Lower lobe of right lung (tissue), 2 donors: ENCODE measurements at regions not wholly inside any gene's neighbourhood (a gene's known extent, or its start where the extent isn't known, plus 50 kb on each side); places are given as distances from the start of the nearest gene placed in this dataset.

Experiments
- ATAC-seq, 2 donors: fragments of 200-7000 bp; cut with Tn5 transposase; one replicate each; pipeline ENCODE4 v1.9.1; 2020 to 2022; ENCODE audit warnings: mild to moderate bottlenecking in 2 of 2, moderate library complexity in 2 of 2
- DNase-seq: peaks from one replicate; pipeline ENCODE4 v3.0.0-alpha.2; 2020
- H3K27ac ChIP-seq: fragments of 200-600 bp; one replicate; pipeline ENCODE4 v1.8.0; 2022
- H3K27me3 ChIP-seq: fragments of 200-600 bp; one replicate; pipeline ENCODE4 v1.8.0; 2022; ENCODE audit warnings: low read depth
- H3K36me3 ChIP-seq: fragments of 200-600 bp; one replicate; pipeline ENCODE4 v1.8.0; 2022; ENCODE audit warnings: mild to moderate bottlenecking
- H3K4me1 ChIP-seq: fragments of 200-600 bp; one replicate; pipeline ENCODE4 v1.8.0; 2022
- H3K4me3 ChIP-seq: fragments of 200-600 bp; one replicate; pipeline ENCODE4 v1.8.0; 2022; ENCODE audit warnings: mild to moderate bottlenecking
- H3K9me3 ChIP-seq: fragments of 200-600 bp; one replicate; pipeline ENCODE4 v1.8.0; 2022
- intact Hi-C: fragments of 100-400 bp; cut with DNase I; formaldehyde crosslinking; loops from one replicate; pipeline ENCODE4 v1.11.0; 2022
- TF ChIP-seq, protein P1 (sequence below): fragments of 200-600 bp; IDR thresholded peaks from one replicate; pipeline ENCODE4 v1.8.0; 2022; ENCODE audit warnings: antibody characterized with exemption, mild to moderate bottlenecking
- donor health status: DM: no; HTN: yes; CAD: no; lungs with severe emphysema.

DNA sequence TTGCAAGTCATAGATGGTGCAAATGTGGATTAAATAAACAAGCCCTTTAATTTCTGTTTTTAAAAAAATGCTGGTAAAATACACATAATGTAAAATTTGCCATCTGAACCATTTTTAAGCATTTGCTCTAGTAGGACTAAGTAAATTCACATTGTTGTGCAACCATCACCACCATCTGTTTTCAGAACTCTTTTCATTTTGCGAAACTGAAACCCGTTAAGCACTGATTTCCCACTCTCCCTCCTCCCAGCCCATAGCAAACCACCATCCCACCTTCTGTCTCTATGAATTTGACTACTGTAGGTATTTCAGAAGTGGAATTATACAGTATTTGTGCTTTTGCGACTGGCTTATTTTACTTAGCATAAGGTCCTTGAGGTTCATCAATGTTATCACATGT is 103.3 kb upstream of the CNTLN start:
- H3K36me3 ChIP-seq, result no peaks in the 10 kb centered on the region
- H3K27ac ChIP-seq, result no peak overlapping the region
- ATAC-seq (no peak), DNase-seq (no peak)
- H3K4me1 ChIP-seq, result no peaks in the 10 kb centered on the region
- no peaks in the 10 kb centered on the region for H3K27me3 ChIP-seq
- no peak overlapping the region for H3K4me3 ChIP-seq
- TF ChIP-seq, protein P1, sequence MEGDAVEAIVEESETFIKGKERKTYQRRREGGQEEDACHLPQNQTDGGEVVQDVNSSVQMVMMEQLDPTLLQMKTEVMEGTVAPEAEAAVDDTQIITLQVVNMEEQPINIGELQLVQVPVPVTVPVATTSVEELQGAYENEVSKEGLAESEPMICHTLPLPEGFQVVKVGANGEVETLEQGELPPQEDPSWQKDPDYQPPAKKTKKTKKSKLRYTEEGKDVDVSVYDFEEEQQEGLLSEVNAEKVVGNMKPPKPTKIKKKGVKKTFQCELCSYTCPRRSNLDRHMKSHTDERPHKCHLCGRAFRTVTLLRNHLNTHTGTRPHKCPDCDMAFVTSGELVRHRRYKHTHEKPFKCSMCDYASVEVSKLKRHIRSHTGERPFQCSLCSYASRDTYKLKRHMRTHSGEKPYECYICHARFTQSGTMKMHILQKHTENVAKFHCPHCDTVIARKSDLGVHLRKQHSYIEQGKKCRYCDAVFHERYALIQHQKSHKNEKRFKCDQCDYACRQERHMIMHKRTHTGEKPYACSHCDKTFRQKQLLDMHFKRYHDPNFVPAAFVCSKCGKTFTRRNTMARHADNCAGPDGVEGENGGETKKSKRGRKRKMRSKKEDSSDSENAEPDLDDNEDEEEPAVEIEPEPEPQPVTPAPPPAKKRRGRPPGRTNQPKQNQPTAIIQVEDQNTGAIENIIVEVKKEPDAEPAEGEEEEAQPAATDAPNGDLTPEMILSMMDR, result no peak
- intact Hi-C loops, result no loop called here
- H3K9me3 ChIP-seq, result no peaks in the 10 kb centered on the region

DNA sequence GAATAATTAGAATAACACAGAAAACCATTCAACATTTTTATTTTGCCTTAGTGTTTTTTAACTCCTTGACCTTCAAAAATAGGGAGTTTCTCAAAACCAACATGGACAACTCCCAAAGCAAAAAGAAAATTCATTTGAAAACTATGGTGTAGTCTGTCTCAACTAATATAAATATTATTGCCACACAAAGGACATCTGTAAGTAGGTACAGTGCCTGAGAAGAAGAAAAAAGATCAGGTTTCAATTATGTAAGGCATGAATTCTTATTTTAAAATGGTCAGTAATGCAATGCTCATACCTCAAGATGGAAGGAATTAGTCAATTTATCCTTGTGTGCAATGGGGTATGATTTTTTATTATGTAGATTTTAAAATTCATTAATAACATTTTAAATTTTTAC is 109.6 kb upstream of the CNTLN start:
- Histone ChIP-seq H3K9me3 (peaks cover 3% of the 10 kb centered on the region), H3K27me3 (no peaks in the 10 kb centered on the region), H3K4me3 (no peak overlapping the region), H3K4me1 (no peaks in the 10 kb centered on the region), H3K36me3 (no peaks in the 10 kb centered on the region), H3K27ac (no peak overlapping the region)
- intact Hi-C loops, result no loop called here
- ATAC-seq, result no peak
- TF ChIP-seq, protein P1, result no peak
- DNase-seq, result no peak

DNA sequence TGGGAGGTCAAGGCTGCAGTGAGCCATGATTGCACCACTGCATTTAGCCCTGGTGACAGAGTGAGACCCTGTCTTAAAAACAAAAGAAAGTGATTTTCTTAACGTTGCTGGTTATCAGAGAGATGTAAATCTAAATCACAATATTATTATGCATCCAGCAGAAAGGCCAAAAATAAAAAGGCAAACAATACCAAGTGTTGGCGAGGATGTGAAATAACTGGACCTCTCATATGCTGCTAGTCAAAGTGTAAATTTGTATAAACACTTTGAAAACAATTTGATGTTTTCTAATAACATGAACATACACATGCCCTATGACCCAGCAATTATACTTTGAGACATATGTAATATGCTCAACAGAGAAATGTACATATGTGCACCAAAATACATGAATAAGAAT is 110.7 kb upstream of the CNTLN start:
- Histone ChIP-seq H3K4me1 (no peaks in the 10 kb centered on the region), H3K4me3 (no peak overlapping the region), H3K27me3 (no peaks in the 10 kb centered on the region), H3K36me3 (no peaks in the 10 kb centered on the region), H3K9me3 (peaks cover 3% of the 10 kb centered on the region), H3K27ac (no peak overlapping the region)
- intact Hi-C loops, result no loop called here
- TF ChIP-seq, protein P1, result no peak
- DNase-seq (no peak), ATAC-seq (no peak)

DNA sequence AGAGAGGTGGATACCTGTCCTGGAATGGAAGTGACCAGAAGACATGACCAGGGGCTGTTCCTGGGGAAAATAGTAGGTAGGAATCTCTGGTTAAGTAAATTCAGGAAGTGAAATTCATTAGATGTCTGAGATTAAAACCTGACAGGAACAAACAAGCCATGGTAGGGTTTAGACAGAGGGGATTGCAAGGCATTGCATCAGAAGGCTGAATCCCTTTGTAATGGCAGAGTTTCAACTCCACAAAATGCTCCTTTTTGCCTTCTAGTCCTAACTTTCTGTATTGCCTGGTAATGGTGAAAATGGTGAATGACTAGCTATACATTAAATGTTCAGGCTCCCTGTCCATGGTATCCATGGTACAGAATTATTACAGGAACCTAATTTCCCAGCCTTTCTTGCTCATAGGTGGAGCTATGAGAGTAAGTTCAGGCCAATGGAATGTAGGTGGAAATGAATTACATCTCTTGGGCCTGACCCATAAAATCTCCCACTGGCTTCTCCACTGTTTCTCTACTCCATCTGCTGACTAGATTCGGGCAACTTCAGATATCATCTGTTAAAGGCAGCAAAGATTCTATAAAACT is 113.4 kb upstream of the CNTLN start:
- TF ChIP-seq, protein P1, result no peak
- H3K4me1 ChIP-seq, result no peaks in the 10 kb centered on the region
- no peak overlapping the region for H3K27ac ChIP-seq
- ATAC-seq (no peak), DNase-seq (no peak)
- intact Hi-C loops, result no loop called here
- peaks cover 3% of the 10 kb centered on the region for H3K9me3 ChIP-seq
- H3K4me3 ChIP-seq, result no peak overlapping the region
- H3K36me3 ChIP-seq, result no peaks in the 10 kb centered on the region
- H3K27me3 ChIP-seq, result no peaks in the 10 kb centered on the region

DNA sequence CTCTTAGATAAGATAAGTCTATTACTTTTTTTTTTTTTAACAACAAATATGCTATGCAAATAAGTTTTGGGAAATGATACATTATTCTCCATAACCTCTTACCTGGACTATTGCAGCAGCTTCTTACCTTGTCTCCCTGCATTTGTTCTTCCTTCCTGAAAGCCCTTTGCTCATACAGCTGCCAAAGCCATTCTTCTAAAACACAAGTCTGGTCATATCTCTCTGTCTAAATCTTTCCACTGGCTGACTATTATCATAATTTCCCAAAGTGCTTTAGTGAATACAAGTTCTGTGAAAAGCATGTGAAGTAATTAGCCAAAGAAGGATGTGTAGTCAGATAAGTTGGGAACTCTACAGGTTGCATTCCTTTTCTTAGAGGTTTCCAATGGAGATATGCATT is 115.4 kb upstream of the CNTLN start:
- intact Hi-C loops, result no loop called here

More for the DNA sequence above, 115.4 kb upstream of the CNTLN start:
- TF ChIP-seq, protein P1, result no peak
- no peak overlapping the region for H3K4me3 ChIP-seq
- no peak overlapping the region for H3K27ac ChIP-seq
- peaks cover 3% of the 10 kb centered on the region for H3K9me3 ChIP-seq
- no peaks in the 10 kb centered on the region for H3K36me3 ChIP-seq
- ATAC-seq, result no peak
- no peak for DNase-seq
- no peaks in the 10 kb centered on the region for H3K4me1 ChIP-seq
- H3K27me3 ChIP-seq, result no peaks in the 10 kb centered on the region
